ENCODE measurements at regions not wholly inside any gene's neighbourhood (a gene's known extent, or its start where the extent isn't known, plus 50 kb on each side); places are given as distances from the start of the nearest gene placed in this dataset.

DNA sequence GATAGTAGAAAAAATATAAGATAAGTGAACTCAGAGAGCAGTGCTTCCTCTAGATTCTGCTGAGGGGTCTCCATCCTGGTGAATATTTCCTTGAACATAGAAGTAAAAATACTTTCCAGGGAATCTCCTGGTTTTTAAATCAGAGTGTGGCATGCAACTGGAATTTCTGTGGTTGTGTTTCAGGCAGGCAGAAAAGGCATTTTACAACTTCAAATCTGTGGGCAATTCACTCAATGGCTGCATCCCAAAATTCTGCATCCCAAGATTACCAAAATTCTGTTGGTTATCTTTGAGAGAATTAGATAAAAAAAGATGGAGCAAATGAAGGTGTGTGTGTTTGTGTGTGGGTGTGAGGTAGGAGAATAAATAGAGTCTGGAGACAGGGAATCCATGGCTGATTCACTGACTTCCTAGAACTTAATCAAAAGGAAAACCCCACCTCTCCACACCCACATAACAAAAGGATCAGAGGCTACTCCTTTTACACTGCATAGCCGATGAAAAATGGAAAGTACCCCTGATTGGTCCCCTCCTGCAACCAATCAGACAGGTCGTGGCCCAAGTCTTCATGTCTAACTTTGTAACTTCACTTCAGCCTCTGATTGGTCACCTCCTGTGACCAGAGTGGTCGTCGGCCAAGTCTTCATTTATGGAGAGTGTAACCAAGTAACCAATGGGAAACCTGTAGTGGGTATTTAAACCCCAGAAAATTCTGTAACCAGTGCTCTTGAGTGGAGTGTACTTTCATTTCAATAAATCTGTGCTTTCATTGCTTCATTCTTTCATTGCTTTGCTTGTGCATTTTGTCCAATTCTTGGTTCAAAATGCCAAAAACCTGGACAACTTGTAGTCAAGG is 112.8 kb downstream of the DLEU7 start:
- TF ChIP-seq, protein P1, sequence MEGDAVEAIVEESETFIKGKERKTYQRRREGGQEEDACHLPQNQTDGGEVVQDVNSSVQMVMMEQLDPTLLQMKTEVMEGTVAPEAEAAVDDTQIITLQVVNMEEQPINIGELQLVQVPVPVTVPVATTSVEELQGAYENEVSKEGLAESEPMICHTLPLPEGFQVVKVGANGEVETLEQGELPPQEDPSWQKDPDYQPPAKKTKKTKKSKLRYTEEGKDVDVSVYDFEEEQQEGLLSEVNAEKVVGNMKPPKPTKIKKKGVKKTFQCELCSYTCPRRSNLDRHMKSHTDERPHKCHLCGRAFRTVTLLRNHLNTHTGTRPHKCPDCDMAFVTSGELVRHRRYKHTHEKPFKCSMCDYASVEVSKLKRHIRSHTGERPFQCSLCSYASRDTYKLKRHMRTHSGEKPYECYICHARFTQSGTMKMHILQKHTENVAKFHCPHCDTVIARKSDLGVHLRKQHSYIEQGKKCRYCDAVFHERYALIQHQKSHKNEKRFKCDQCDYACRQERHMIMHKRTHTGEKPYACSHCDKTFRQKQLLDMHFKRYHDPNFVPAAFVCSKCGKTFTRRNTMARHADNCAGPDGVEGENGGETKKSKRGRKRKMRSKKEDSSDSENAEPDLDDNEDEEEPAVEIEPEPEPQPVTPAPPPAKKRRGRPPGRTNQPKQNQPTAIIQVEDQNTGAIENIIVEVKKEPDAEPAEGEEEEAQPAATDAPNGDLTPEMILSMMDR (IDR thresholded peaks at IDR 0.05) = no peak
- TF ChIP-seq POLR2AphosphoS5 (IDR thresholded peaks at IDR 0.05; ENCODE audit: insufficient read depth in 1 of 2, low read depth in 1 of 2) = no peak

All from vagina (tissue), 2 donors.